ENCODE measurements at regions not wholly inside any gene's neighbourhood (a gene's known extent, or its start where the extent isn't known, plus 50 kb on each side); places are given as distances from the start of the nearest gene placed in this dataset.

DNA sequence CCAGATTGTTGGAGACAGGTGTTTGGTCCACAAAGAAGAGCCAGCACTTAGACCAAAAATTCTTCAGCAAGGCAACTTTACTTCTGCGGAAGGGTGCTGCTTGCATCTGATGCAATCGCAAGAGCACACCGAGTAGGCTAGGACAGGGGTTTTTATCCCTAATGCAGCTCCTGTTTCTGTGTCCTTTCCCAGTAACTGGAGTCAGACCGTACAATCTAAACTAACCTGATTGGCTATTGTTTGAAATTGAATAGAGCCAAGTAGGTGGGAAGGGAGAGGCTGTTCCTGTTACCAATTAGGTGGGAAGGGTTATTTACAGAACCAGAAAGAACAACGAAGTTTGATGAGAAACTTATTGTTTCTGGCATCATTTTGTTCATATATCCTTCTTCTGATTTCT is 77.6 kb downstream of the CHCHD4 start:
- POLR2A ChIA-PET, result no interaction called here
- intact Hi-C loops (cut with micrococcal nuclease; ENCODE audit: unreplicated experiment), result no loop called here

DNA sequence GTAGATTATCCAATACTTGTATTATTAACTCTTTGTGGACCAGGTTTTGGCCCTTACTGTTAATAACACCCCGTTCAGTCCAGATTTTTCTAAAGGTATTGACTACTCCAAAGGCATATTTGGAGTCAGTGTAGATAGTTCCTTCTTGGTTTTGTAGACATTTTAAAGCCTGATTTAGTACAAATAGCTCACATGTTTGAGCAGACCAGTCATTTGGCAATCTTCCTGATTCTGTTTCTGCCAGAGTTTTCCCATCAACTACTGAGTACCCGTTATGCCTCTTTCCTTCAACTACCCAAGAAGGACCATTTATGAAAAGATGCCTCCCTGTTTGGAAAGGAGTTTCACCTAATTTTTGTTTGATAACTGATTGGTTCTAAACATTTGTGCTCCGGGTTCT is 82.0 kb downstream of the CHCHD4 start:
- Histone ChIP-seq H3K27me3 (ENCODE audit: control insufficient read depth, insufficient read depth, low read length) (peaks cover 2% of the 10 kb centered on the region; the same call in 1 of the 2 replicates), H3K27ac (ENCODE audit: low read length) (no peak overlapping the region), H3K4me3 (ENCODE audit: low read depth in 2 of 2, low read length in 2 of 2) (no peak overlapping the region), H3K4me1 (ENCODE audit: control insufficient read depth, insufficient read depth, low read length) (no peaks in the 10 kb centered on the region), H3K36me3 (ENCODE audit: control insufficient read depth, insufficient read depth, low read length) (no peaks in the 10 kb centered on the region), H3K9me3 (ENCODE audit: control insufficient read depth, insufficient read depth, low read depth, low read length) (no peaks in the 10 kb centered on the region)
- POLR2A ChIA-PET, result no interaction called here
- no peak for TF ChIP-seq TCF7L2 (IDR thresholded peaks at IDR 0.05; ENCODE audit: low read depth, low read length)
- TF ChIP-seq, protein P1, sequence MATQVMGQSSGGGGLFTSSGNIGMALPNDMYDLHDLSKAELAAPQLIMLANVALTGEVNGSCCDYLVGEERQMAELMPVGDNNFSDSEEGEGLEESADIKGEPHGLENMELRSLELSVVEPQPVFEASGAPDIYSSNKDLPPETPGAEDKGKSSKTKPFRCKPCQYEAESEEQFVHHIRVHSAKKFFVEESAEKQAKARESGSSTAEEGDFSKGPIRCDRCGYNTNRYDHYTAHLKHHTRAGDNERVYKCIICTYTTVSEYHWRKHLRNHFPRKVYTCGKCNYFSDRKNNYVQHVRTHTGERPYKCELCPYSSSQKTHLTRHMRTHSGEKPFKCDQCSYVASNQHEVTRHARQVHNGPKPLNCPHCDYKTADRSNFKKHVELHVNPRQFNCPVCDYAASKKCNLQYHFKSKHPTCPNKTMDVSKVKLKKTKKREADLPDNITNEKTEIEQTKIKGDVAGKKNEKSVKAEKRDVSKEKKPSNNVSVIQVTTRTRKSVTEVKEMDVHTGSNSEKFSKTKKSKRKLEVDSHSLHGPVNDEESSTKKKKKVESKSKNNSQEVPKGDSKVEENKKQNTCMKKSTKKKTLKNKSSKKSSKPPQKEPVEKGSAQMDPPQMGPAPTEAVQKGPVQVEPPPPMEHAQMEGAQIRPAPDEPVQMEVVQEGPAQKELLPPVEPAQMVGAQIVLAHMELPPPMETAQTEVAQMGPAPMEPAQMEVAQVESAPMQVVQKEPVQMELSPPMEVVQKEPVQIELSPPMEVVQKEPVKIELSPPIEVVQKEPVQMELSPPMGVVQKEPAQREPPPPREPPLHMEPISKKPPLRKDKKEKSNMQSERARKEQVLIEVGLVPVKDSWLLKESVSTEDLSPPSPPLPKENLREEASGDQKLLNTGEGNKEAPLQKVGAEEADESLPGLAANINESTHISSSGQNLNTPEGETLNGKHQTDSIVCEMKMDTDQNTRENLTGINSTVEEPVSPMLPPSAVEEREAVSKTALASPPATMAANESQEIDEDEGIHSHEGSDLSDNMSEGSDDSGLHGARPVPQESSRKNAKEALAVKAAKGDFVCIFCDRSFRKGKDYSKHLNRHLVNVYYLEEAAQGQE (IDR thresholded peaks at IDR 0.05; ENCODE audit: insufficient read depth in 1 of 2, low read depth in 2 of 2, low read length in 1 of 2), result no peak
- no peak for TF ChIP-seq POLR2AphosphoS5 (IDR thresholded peaks at IDR 0.05; ENCODE audit: low read depth, low read length)
- TF ChIP-seq, protein P2, sequence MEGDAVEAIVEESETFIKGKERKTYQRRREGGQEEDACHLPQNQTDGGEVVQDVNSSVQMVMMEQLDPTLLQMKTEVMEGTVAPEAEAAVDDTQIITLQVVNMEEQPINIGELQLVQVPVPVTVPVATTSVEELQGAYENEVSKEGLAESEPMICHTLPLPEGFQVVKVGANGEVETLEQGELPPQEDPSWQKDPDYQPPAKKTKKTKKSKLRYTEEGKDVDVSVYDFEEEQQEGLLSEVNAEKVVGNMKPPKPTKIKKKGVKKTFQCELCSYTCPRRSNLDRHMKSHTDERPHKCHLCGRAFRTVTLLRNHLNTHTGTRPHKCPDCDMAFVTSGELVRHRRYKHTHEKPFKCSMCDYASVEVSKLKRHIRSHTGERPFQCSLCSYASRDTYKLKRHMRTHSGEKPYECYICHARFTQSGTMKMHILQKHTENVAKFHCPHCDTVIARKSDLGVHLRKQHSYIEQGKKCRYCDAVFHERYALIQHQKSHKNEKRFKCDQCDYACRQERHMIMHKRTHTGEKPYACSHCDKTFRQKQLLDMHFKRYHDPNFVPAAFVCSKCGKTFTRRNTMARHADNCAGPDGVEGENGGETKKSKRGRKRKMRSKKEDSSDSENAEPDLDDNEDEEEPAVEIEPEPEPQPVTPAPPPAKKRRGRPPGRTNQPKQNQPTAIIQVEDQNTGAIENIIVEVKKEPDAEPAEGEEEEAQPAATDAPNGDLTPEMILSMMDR (IDR thresholded peaks at IDR 0.05), result no peak
- TF ChIP-seq SIN3A (IDR thresholded peaks at IDR 0.05; ENCODE audit: borderline replicate concordance, insufficient read depth, low read depth, low read length), result no peak
- BruUV-seq (replicated peaks), result no TSS peak
- intact Hi-C loops (cut with micrococcal nuclease; ENCODE audit: unreplicated experiment) (no loop called here), in situ Hi-C loops (cut with HindIII; ENCODE audit: low pct_unique_long_range_greater_than_20kb, low sequenced_read_pairs) (no loop called here)
- CTCF ChIA-PET, result no interaction called here
- no peak for DNase-seq (ENCODE audit: low read depth, low spot score)
- ATAC-seq, result no peak

More for the DNA sequence above, 77.6 kb downstream of the CHCHD4 start:
- DNase-seq (ENCODE audit: low read depth, low spot score) (no peak), ATAC-seq (no peak)
- no peak overlapping the region for H3K4me3 ChIP-seq (ENCODE audit: low read depth in 2 of 2, low read length in 2 of 2)
- no peak for TF ChIP-seq TCF7L2 (IDR thresholded peaks at IDR 0.05; ENCODE audit: low read depth, low read length)
- no peaks in the 10 kb centered on the region for H3K36me3 ChIP-seq (ENCODE audit: control insufficient read depth, insufficient read depth, low read length)
- no peak overlapping the region for H3K27ac ChIP-seq (ENCODE audit: low read length)
- no peaks in the 10 kb centered on the region for H3K4me1 ChIP-seq (ENCODE audit: control insufficient read depth, insufficient read depth, low read length)
- BruUV-seq (replicated peaks), result no TSS peak
- in situ Hi-C loops (cut with HindIII; ENCODE audit: low pct_unique_long_range_greater_than_20kb, low sequenced_read_pairs), result no loop called here
- H3K9me3 ChIP-seq (ENCODE audit: control insufficient read depth, insufficient read depth, low read depth, low read length), result no peaks in the 10 kb centered on the region
- peaks cover 2% of the 10 kb centered on the region; the same call in 1 of the 2 replicates for H3K27me3 ChIP-seq (ENCODE audit: control insufficient read depth, insufficient read depth, low read length)
- CTCF ChIA-PET, result no interaction called here

DNA sequence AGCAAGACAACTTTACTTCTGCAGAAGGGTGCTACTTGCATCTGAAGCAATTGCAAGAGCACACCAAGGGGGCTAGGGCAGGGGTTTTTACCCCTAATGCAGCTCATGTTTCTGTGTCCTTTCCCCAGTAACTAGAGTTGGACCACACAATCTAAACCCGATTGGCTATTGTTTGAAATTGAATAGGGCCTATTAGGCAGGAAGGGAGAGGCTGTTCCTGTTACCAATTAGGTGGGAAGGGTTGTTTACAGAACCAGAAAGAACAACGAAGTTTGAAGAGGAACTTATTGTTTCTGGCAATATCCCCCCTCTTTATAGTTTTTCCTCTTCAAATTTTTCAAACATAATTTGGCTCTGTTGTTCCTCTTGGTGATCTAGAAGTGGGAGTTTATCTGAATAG is 85.5 kb downstream of the CHCHD4 start:
- Histone ChIP-seq H3K9me3 (ENCODE audit: control insufficient read depth, insufficient read depth, low read depth, low read length) (no peaks in the 10 kb centered on the region), H3K27ac (ENCODE audit: low read length) (no peak overlapping the region), H3K4me3 (ENCODE audit: low read depth in 2 of 2, low read length in 2 of 2) (no peak overlapping the region), H3K36me3 (ENCODE audit: control insufficient read depth, insufficient read depth, low read length) (no peaks in the 10 kb centered on the region), H3K27me3 (ENCODE audit: control insufficient read depth, insufficient read depth, low read length) (no peaks in the 10 kb centered on the region), H3K4me1 (ENCODE audit: control insufficient read depth, insufficient read depth, low read length) (no peaks in the 10 kb centered on the region)
- no peak for TF ChIP-seq POLR2AphosphoS5 (IDR thresholded peaks at IDR 0.05; ENCODE audit: low read depth, low read length)
- TF ChIP-seq, protein P1 (IDR thresholded peaks at IDR 0.05; ENCODE audit: insufficient read depth in 1 of 2, low read depth in 2 of 2, low read length in 1 of 2), result no peak
- no peak for TF ChIP-seq TCF7L2 (IDR thresholded peaks at IDR 0.05; ENCODE audit: low read depth, low read length)
- no peak for TF ChIP-seq SIN3A (IDR thresholded peaks at IDR 0.05; ENCODE audit: borderline replicate concordance, insufficient read depth, low read depth, low read length)
- TF ChIP-seq, protein P2 (IDR thresholded peaks at IDR 0.05), result no peak
- intact Hi-C loops (cut with micrococcal nuclease; ENCODE audit: unreplicated experiment) (no loop called here), in situ Hi-C loops (cut with HindIII; ENCODE audit: low pct_unique_long_range_greater_than_20kb, low sequenced_read_pairs) (no loop called here)
- BruUV-seq (replicated peaks), result no TSS peak
- DNase-seq (ENCODE audit: low read depth, low spot score) (no peak), ATAC-seq (no peak)
- ChIA-PET CTCF (no interaction called here), POLR2A (no interaction called here)

Measured in Panc1 (cell line).